ENCODE measurements at regions not wholly inside any gene's neighbourhood (a gene's known extent, or its start where the extent isn't known, plus 50 kb on each side); places are given as distances from the start of the nearest gene placed in this dataset.
A peak's percentile ranks its signal among the peaks of the same experiment; 100 is the strongest.

DNA sequence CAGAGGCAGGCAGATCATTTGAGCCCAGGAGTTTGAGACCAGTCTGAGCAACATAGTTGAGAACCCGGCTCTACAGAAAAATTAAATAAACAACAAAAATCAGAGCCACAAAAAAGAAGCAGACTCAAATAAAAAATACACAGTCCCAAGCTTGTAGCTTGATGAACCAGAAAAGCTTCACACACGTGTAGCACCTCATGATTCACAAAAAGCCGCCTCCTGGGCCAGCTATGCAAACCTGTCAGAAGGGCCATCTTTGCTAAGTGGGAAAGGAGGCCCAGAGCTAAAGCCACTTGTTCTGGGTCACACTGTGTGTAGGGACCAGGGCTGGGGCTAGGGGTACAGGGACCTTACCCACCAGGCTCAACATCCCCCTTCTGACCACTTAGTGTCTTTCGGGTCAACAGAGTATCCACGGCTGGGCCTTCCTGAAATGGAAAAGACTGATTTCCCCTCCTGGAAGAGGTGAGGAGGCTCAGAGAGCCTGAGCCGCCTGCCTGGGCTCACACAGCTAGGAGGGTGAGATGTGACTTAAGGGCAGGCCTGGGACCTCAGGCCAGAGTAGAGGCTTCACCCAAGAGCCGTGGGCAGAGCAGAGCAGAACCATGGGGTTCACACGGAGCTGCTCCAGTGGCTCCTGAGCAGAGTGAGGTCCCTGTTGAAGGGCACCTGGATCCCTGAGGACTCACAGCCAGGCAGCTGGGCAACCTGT is 269.6 kb downstream of the PARN start:
- DNase-seq (ENCODE audit: low spot score), result no peak

DNA sequence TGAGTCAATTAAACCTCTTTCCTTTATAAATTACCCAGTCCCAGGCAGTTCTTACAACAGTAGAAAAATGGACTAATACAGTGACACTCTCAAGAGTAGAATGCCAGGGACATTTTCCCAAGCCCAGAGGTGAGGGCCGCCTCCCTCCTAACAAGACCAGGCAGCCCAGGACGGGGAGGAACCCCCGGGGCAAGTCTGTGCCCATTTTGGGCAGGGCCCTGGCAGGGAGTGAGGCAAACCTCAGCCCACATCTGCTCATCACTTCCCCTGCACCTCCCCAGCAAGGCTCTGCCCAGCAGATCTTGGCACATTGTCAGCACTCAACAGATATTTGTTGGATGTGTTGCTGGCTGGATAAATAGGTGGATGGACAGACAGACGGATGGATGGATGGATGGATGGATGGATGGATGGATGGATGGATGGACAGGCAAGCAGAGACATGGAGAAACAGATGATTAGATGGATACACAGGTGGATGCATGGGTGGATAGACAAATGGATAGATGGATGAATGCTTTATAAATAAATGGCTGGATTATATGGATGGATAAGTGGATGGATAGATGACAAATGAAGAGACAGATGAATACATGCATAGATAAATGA is 271.3 kb downstream of the PARN start:
- DNase-seq (ENCODE audit: low spot score), result no peak

- no peak for DNase-seq (ENCODE audit: low spot score)
Observed at GRCh38 chr16:14357328-14357727, 272.7 kb downstream of the PARN start.

GRCh38 chr16:14356064-14356463 is 274.0 kb downstream of the PARN start:
- DNase-seq (ENCODE audit: low spot score), result no peak

DNA sequence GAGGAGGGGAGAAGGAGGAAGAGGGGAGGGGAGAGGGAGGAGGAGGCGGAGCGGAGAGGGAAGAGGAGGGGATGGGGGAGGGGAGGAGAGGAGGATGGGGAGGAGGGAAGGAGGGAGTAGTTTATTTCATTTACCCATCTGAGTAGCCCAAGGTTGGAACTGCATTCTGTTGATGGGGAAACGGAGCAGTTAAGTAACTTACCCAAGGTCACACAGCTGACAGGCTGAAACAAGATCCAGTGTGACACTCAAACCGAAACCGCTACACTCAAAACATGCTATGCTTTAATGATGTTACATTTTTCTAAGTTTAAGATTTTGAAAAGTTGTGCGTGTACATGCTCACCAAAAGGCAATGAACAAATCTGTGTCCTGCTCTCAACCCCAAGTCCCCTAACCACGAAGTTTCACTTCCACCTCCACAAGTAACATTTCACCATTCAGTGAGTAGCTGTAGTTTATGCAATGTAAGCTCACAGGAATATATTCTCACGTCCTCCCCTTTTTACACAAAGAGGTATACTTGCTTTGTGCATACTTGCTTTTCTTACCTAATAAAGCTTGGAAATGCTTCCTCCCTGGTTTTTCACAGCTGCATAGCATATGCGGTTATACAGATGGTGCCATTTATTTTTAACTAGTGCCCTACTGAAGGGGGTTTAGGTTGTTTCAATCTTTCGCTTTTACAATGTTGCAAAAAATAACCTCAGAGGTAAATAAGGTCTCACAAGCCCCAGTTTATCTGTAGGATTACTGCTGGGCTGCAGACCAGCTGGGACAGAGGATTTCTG is 275.3 kb downstream of the PARN start:
- no peak for DNase-seq (ENCODE audit: low spot score)

DNA sequence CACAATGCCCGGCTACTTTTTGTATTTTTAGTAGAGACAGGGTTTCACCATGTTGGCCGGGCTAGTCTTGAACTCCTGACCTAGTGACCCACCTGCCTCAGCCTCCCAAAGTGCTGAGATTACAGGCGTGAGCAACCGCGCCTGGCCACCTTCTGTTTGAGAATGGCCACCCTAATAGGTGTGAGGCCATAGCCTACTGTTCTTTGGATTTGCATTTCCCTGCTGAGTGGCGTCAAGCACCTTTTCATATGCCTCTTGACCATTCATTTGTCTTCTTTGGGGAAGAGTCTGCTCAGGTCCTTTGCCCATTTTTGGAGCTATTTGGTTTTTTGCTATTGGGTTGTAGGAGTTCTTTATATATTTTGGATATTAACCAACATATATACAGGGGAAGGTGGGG is 276.7 kb downstream of the PARN start:
- DNase-seq (ENCODE audit: low spot score), result no peak

GRCh38 chr16:14351647-14352046 is 278.4 kb downstream of the PARN start:
- DNase-seq (ENCODE audit: low spot score), result peak; percentile 29

DNA sequence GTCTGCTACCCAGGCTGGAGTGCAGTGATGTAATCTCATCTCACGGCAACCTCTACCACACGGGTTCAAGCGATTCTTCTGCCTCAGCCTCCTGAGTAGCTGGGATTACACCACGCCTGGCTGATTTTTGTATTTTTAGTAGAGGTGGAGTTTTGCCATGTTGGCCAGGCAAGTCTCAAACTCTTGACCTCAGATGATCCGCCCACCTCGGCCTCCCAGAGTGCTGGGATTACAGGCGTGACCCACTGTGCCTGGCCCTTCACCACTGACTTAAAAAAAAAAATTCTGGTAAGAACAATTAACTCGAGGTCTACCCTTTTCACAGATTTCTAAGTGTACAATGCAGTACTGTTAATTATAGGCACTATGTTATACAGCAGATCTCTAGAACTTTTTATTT is 279.4 kb downstream of the PARN start:
- DNase-seq (ENCODE audit: low spot score), result no peak

- no peak for DNase-seq (ENCODE audit: low spot score)
Observed at GRCh38 chr16:14350081-14350480, 279.0 kb downstream of the MRTFB start.

DNA sequence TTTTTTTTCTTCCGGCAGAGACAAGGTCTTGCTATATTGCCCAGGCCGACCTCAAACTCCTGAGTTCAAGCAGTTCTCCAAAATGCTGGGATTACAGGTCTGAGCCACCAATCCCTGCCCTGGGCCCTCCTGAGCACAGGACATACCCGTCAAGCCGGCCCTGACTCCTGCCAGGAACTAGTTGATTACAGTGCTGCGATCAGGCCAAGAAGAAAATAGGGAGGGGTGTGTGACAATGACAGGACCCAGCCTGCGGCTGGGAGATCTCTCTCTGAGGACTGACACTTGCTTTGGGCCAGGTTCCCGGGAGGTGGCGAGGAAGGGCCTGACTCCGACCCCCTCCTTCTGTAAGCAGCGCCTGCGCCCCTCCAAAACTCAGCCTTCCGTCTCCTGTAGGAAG is 276.6 kb downstream of the MRTFB start:
- no peak for DNase-seq (ENCODE audit: low spot score)

- DNase-seq (ENCODE audit: low spot score), result no peak
Observed at GRCh38 chr16:14346278-14347142, 275.4 kb downstream of the MRTFB start.

DNA sequence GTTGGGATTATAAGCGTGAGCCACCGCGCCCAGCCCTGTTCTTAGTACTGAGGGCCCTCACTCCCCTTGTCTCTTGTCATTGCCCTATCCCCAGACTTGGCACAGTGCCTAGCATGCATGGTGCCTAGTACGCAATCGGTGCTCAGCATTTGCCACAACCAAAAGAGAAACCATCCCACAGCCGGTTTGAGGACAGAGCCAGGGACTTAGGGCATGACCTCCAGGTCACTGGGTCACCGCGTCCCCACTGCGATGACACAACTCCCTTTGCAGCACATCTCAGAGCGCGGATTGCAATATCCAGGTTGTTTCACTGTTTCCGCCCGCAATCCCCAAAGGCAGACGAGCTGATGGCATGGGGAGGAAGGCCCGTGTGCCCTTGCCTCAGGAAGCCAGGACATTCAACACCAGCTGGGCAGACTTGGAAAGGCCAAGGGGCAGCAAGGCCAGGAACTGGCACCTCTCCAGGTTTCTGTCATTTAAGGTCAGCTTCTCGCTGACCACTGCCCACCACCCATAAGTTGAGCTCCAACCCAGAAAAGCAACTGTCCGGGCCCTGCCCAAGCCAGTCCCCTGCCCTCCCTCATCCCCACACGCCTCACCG is 274.5 kb downstream of the MRTFB start:
- DNase-seq (ENCODE audit: low spot score), result no peak

- DNase-seq (ENCODE audit: low spot score), result no peak
Observed at GRCh38 chr16:14344945-14345344, 273.8 kb downstream of the MRTFB start.

DNA sequence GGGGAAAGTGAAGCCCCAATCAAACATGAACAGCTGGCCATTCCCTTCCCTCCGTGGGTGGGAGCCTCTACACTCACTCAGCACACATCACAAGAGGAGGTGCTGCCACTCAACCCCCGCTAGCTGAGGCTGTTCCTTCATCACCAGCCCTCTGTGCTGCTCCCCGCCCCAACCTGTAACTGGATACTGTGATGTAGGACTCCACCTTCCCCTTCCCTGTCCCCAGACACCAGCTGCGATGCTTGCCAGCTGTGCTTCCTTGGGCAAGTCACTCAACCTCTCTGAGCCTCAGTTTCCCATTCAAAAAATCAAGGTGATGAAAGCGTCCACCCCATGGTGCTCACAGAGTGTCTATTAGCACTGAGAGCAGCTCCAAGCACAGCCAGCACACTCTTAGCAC is 273.2 kb downstream of the MRTFB start:
- no peak for DNase-seq (ENCODE audit: low spot score)

DNA sequence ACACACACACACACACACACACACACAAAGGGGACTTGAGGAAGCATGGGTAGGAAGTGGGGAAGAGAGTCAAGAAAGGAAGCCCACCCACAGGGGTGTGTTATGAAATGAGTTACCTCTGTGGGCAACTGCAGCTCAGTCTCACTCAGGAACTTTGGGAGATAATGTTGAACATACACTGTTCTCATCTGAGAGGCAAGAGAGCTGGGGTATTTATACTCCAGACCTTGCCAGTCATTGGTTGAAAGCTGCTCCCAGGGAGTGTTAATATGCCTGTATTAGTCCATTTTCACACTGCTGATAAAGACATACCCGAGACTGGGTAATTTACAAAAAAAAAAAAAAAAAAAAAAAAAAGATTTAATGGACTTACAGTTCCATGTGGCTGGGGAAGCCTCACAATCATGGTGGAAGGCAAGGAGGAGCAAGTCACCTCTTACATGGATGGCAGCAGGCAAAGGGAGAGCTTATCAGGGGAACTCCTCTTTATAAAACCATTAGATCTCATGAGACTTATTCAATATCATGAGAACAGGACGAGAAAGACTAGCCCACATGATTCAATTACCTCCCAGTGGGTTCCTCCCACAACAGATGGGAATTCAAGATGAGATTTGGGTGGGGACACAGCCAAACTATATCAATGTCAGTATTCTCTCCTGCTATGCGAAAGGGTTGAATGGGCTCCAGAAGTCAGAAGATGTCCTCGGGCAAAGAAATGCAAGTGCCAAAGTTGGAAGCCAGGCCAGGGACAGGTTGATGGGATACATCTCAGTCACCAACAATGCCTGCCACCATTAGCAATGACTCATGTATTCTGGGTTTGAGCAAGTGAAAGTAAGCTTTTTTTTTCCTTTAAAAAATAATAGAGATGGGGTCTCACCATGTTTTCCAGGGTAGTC is 270.5 kb downstream of the MRTFB start:
- DNase-seq (ENCODE audit: low spot score), result no peak

DNA sequence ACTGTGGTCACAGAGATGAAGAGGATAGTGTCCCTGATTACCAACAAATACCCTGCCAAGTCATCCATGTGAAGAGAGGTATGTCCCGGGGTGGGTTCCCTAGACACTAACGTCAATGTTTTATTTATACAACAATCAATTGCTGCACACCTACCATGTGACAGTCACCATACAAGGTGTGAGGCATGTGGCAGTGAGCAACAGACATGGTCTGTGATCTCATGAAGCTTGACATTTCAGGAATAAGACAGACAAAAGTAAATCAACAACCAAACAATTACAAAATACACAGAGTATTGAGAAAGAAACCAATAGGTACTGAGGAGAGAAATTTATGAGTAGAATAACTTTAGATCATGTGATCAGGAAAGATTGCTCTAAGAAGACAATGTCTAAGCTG is 268.6 kb downstream of the MRTFB start:
- peak; percentile 35 for DNase-seq (ENCODE audit: low spot score)

- no peak for DNase-seq (ENCODE audit: low spot score)
Observed at GRCh38 chr16:14338969-14339368, 267.9 kb downstream of the MRTFB start.

DNA sequence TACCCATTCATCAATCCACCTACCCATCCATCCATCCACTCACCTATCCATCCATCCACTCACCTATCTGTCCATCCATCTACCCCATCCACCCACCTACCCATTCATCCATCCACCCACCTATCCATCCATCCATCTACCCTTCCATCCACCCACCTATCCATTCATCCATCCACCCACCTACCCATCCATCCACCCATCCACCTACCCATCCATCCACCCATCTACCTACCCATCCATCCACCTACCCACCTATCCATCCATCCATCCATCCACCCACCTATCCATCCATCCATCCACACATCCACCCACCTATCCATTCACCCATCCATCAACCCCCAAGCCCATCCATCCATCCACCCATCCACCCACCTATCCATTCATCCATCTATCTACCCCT is 267.1 kb downstream of the MRTFB start:
- DNase-seq (ENCODE audit: low spot score), result no peak

DNA sequence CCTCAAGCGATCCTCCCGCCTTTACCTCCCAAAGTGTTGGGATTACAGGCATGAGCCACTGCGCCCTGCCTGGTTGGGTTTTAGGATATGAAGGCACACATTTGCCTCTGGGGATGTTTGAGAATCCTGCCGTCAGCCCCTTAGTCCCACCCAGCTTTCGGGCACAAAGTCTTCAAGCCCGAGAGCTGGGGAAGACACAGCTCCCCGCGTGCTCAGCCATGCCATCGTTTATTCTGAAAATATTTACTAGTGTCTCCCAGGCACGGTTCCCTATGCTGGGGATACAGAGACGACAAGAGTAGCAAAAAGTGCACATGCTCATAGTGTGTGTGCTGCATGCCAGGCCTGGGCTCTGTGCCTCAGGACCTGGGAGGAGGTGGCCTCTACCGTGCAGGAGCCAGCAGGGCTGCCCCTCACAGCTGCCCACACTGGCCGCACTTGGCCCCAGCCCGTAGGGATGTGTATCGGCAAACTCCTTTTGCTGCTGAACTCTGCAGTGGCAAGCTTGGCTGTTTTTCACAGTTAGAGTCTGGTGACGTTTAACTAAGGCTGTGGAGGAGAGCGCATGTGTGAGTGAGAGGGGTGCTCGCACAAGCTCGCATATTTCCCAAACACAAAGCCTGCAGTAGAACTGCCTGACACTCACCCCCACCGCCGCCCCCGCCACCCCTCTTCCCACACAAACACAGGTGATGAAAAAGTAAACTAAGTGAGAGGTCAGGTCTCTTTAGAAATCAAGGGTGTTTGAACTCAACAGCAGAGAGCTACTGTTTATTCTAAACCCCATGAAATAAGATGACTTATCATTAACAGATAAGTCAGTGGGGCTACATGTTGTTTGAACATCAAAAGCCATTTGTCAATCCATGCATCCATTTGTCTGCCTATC is 266.4 kb downstream of the MRTFB start:
- DNase-seq (ENCODE audit: low spot score), result no peak

DNA sequence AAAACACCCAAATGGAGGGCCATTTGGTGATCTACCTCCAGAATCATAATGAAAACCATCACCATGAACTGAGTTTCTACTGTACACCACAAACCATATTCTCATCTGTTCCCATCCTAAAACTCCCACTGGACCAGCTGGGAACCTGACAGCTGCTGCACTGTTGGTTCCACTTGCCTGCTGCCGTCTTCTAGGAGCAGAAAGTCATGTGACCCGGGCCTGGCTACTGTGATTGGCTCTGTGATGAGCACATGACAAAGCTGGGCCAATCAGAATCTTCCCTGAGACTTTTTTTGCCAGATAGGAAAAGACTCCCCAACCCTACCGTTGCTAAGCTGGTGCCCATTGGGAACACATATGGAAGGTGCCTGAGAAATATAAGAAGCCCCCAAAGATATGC is 264.2 kb downstream of the MRTFB start:
- DNase-seq (ENCODE audit: low spot score), result no peak

Data from kidney tubule cell (primary cell).